Calu3 (cell line): ENCODE measurements at regions not wholly inside any gene's neighbourhood (a gene's known extent, or its start where the extent isn't known, plus 50 kb on each side); places are given as distances from the start of the nearest gene placed in this dataset.

Experiments used
- BruUV-seq: library from RNA; stranded (reverse); fragments of 400-500 nt; replicated peaks from 2 replicates; lab custom pipeline; 2021; lab: Mats Ljungman, UMichigan
- CTCF ChIA-PET: fragments of 300-600 bp; sonication (Branson Sonifier 250); formaldehyde crosslinking; loops from one replicate; lab custom pipeline; 2022; ENCODE audit warnings: antibody characterized with exemption; lab: Charles Lee
- DNase-seq: peaks from one replicate; pipeline ENCODE4 v3.0.0; 2022
- H3K27ac Mint-ChIP-seq: one replicate; pipeline ENCODE4 v1.8.0; 2022; ENCODE audit warnings: mixed read lengths; ENCODE audit not compliant: unreplicated experiment
- H3K27me3 Mint-ChIP-seq: one replicate; pipeline ENCODE4 v1.8.0; 2022; ENCODE audit warnings: mixed read lengths; ENCODE audit not compliant: unreplicated experiment
- H3K36me3 Mint-ChIP-seq: one replicate; pipeline ENCODE4 v1.8.0; 2022; ENCODE audit warnings: mild to moderate bottlenecking, moderate library complexity, mixed read lengths; ENCODE audit not compliant: insufficient read depth, unreplicated experiment
- H3K4me1 Mint-ChIP-seq: one replicate; pipeline ENCODE4 v1.8.0; 2022; ENCODE audit warnings: mild to moderate bottlenecking, low read depth, mixed read lengths; ENCODE audit not compliant: unreplicated experiment
- H3K4me3 Mint-ChIP-seq: one replicate; pipeline ENCODE4 v1.8.0; 2022; ENCODE audit warnings: mild to moderate bottlenecking, low read depth, moderate library complexity, mixed read lengths; ENCODE audit not compliant: unreplicated experiment
- H3K9me3 Mint-ChIP-seq: one replicate; pipeline ENCODE4 v1.8.0; 2022; ENCODE audit warnings: low read depth, mixed read lengths; ENCODE audit not compliant: unreplicated experiment
- intact Hi-C: fragments of 100-400 bp; cut with micrococcal nuclease; formaldehyde crosslinking; loops from one replicate; pipeline ENCODE4 v1.10.0; 2022; ENCODE audit not compliant: unreplicated experiment
- TF ChIP-seq, protein P1 (sequence below): fragments of 200-600 bp; IDR thresholded peaks from one replicate; pipeline ENCODE4 v1.8.0; 2022; ENCODE audit warnings: antibody characterized with exemption; ENCODE audit not compliant: unreplicated experiment

DNA sequence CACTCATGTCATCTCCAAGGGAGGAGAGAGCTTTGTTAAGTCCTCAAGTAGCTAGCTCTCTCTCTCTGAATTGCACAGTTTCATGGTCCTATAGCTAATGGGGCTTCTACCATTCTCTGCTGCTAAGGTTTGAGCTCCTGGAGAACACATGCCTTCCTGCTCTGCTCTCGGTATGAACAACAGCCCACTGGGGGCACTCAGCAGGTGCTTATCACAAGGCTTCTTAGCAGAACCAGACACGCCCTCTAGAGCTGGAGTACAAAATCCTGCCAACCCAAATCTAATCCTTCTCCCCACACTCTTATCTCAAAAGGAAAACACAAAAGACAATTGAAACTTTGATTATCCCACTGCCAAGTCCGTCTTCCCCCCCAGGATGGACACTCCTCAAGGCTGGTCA lies 176.5 kb downstream of the HS3ST1 start:
- CTCF ChIA-PET = no interaction called here
- Mint-ChIP-seq H3K4me1 (no peaks in the 10 kb centered on the region), H3K4me3 (no peak overlapping the region), H3K36me3 (no peaks in the 10 kb centered on the region), H3K27ac (no peak overlapping the region), H3K27me3 (peaks cover 35% of the 10 kb centered on the region), H3K9me3 (peaks cover 2% of the 10 kb centered on the region)
- TF ChIP-seq, protein P1, sequence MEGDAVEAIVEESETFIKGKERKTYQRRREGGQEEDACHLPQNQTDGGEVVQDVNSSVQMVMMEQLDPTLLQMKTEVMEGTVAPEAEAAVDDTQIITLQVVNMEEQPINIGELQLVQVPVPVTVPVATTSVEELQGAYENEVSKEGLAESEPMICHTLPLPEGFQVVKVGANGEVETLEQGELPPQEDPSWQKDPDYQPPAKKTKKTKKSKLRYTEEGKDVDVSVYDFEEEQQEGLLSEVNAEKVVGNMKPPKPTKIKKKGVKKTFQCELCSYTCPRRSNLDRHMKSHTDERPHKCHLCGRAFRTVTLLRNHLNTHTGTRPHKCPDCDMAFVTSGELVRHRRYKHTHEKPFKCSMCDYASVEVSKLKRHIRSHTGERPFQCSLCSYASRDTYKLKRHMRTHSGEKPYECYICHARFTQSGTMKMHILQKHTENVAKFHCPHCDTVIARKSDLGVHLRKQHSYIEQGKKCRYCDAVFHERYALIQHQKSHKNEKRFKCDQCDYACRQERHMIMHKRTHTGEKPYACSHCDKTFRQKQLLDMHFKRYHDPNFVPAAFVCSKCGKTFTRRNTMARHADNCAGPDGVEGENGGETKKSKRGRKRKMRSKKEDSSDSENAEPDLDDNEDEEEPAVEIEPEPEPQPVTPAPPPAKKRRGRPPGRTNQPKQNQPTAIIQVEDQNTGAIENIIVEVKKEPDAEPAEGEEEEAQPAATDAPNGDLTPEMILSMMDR = no peak
- intact Hi-C loops = no loop called here
- no TSS peak for BruUV-seq
- no peak for DNase-seq

DNA sequence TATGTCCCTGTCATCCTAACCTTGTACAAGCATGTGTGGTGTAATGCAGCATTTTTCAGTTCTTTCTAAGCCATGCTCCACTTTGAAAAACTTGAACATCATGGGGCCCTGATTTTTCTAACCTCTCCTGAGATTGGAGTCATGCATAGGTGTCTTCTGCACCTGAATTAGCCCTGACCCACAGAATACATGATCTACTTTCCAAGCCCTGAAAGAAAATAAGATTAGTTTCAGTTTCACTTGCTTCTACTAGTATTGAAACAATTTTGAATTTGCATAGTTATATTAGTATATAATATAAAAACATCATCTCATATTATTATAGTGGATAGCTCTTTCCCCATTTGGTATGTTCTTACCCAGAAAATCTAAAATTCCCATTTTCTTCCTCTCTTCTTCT lies 178.2 kb downstream of the HS3ST1 start:
- CTCF ChIA-PET = no interaction called here
- no peak for DNase-seq
- intact Hi-C loops = no loop called here
- Mint-ChIP-seq H3K4me1 (no peaks in the 10 kb centered on the region), H3K9me3 (peaks cover 2% of the 10 kb centered on the region), H3K4me3 (no peak overlapping the region), H3K36me3 (no peaks in the 10 kb centered on the region), H3K27me3 (peaks cover 27% of the 10 kb centered on the region), H3K27ac (no peak overlapping the region)
- no TSS peak for BruUV-seq
- TF ChIP-seq, protein P1 = no peak

DNA sequence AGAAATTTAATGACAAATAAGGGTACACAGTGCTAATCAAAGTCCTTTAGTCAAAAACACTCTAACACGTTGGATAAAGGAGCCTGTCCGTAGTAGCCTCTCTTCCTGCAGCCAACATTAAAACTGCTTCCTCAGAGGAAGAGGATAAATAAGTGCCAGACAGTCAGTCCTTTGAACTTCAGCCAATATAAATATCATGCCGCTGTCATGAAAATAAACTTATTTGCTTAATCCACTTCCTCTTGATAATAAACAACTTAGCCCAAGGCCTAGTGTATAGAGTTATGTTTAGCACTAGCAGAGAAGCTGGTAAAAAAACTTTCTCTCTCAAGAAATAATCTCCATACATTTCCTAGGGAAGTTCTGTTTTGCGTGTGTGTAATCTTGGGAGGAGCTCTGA lies 196.7 kb downstream of the HS3ST1 start:
- no peak overlapping the region for H3K4me3 Mint-ChIP-seq
- no peaks in the 10 kb centered on the region for H3K9me3 Mint-ChIP-seq
- no peaks in the 10 kb centered on the region for H3K36me3 Mint-ChIP-seq
- BruUV-seq = no TSS peak
- CTCF ChIA-PET = no interaction called here
- no peak overlapping the region for H3K27ac Mint-ChIP-seq
- H3K27me3 Mint-ChIP-seq = peaks cover 8% of the 10 kb centered on the region
- peaks cover 15% of the 10 kb centered on the region for H3K4me1 Mint-ChIP-seq
- intact Hi-C loops = no loop called here
- TF ChIP-seq, protein P1 = no peak
- DNase-seq = no peak

GRCh38 chr4:11230866-11231265 lies 197.8 kb downstream of the HS3ST1 start:
- CTCF ChIA-PET = interaction anchor here (0.7 kb wide), 1 partner anchor 177 kb away, joined by 6 read pairs; no protein-coding TSS in a partner anchor
- Mint-ChIP-seq H3K27ac (no peak overlapping the region), H3K4me3 (no peak overlapping the region), H3K36me3 (no peaks in the 10 kb centered on the region), H3K4me1 (peaks cover 15% of the 10 kb centered on the region), H3K9me3 (no peaks in the 10 kb centered on the region), H3K27me3 (peaks cover 18% of the 10 kb centered on the region)
- DNase-seq = no peak
- intact Hi-C loops = no loop called here
- BruUV-seq = no TSS peak
- TF ChIP-seq, protein P1 = no peak

- CTCF ChIA-PET = no interaction called here
- no peak overlapping the region for H3K27ac Mint-ChIP-seq
- intact Hi-C loops = no loop called here
- no TSS peak for BruUV-seq
- DNase-seq = no peak
- peaks cover 22% of the 10 kb centered on the region for H3K4me1 Mint-ChIP-seq
- no peak overlapping the region for H3K4me3 Mint-ChIP-seq
- no peaks in the 10 kb centered on the region for H3K36me3 Mint-ChIP-seq
- TF ChIP-seq, protein P1 = no peak
- H3K27me3 Mint-ChIP-seq = peaks cover 34% of the 10 kb centered on the region
- no peaks in the 10 kb centered on the region for H3K9me3 Mint-ChIP-seq
These were observed 200.2 kb downstream of the HS3ST1 start for GRCh38 chr4:11228530-11228929.
